ENCODE measurements at regions not wholly inside any gene's neighbourhood (a gene's known extent, or its start where the extent isn't known, plus 50 kb on each side); places are given as distances from the start of the nearest gene placed in this dataset.

DNA sequence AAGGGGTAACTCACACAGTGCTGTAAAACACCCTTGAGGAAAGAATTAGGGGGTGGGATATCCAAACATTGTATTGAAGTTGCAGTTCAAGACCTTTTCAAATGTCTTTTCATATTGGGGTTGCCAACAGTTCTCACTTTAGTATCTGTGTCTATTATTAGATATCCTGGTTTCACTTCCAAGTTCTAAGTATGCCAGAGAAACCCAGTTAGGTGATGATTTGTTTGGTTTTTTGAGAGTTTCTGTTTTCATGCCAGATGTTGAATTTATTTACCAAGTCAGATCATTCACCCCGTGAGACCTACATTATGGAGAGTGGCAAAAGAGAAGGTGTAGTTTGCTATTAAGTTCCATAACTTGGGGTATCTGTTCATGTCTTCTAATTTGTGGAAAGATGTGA lies 64.5 kb downstream of the C9orf152 start:
- DNase-seq (ENCODE audit: low read depth, low spot score), result no peak
- no TSS peak for BruUV-seq (replicated peaks)

DNA sequence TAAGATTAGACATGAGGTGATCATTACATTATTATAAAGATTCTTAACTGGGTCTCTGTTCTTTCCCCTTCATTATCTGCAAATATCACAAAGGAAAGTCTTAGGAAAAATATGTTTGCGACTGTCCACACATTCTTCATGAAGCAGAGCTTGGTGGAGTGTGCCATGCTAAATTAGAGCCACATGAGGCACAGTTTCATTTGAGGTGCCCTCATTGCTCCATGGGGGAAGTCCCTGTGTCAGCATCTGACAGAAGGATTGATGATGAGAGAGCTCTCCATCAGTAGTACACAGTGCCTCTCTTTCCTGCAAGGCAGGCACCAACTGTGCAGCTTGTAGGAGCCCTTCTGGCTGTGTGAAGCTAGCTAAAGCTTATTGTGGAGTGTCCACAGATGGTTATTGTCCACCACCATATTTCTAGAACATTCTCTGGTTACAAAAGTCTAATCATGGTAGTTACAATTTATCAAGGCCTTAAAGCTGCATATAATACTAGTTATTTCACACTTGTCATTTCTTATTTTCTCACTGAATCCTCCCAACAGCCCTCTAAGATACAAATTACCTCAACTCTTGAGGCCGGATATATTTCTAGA lies 63.9 kb downstream of the C9orf152 start:
- no peaks in the 10 kb centered on the region for H3K36me3 ChIP-seq (ENCODE audit: control insufficient read depth in 2 of 2, extremely low read depth in 1 of 2, insufficient read depth in 2 of 2, low read length in 2 of 2)
- H2AFZ ChIP-seq (ENCODE audit: low read depth, low read length), result no peak overlapping the region
- no TSS peak for BruUV-seq (replicated peaks)
- CTCF ChIA-PET, result interaction anchor here (1.0 to 4.4 kb wide), 7 partner anchors 9 to 241 kb away, joined by 4 to 26 read pairs (median 5); no protein-coding TSS in a partner anchor
- dilution Hi-C loops (cut with MboI; ENCODE audit: extremely low pct_ligation_motif_present, low sequenced_read_pairs) (no loop called here), intact Hi-C loops (cut with micrococcal nuclease) (loop anchor here (1.0 kb wide), 1 partner anchor 79 kb away; no protein-coding TSS in a partner anchor)
- H3K4me3 ChIP-seq (replicated peaks in 1 of 3; ENCODE audit: insufficient read depth in 1 of 3, low read depth in 1 of 3, low read length in 3 of 3), result no peak overlapping the region
- H3K27me3 ChIP-seq (ENCODE audit: control insufficient read depth in 2 of 2, insufficient read depth in 2 of 2, low read length in 2 of 2), result no peaks in the 10 kb centered on the region
- H4K20me1 ChIP-seq (replicated peaks; ENCODE audit: control insufficient read depth, extremely low read depth, insufficient read depth, low read length), result peaks cover 10% of the 10 kb centered on the region
- H3K4me2 ChIP-seq (ENCODE audit: insufficient read depth, low read length), result peak overlapping the region; percentile 31
- H3K9me3 ChIP-seq (replicated peaks; ENCODE audit: control insufficient read depth, insufficient read depth, low read length), result no peaks in the 10 kb centered on the region
- no peak overlapping the region for H3K9ac ChIP-seq (replicated peaks; ENCODE audit: extremely low read depth, insufficient read depth, low read length)
- H3K79me2 ChIP-seq (ENCODE audit: control insufficient read depth, insufficient read depth, low read length), result peaks cover 98% of the 10 kb centered on the region
- TF ChIP-seq GATA2 (IDR thresholded peaks at IDR 0.05; ENCODE audit: insufficient read depth, insufficient read length, low read depth, low read length) (no peak), POLR2AphosphoS5 (IDR thresholded peaks at IDR 0.05; ENCODE audit: insufficient read depth, low read depth, low read length) (no peak), POLR2A (IDR thresholded peaks at IDR 0.05; ENCODE audit: low read depth, low read length) (no peak), EZH2 (IDR thresholded peaks at IDR 0.05; ENCODE audit: borderline replicate concordance, low read depth, low read length, severe bottlenecking) (no peak), MYC (IDR thresholded peaks at IDR 0.05; ENCODE audit: low read depth, low read length) (no peak), JUN (IDR thresholded peaks at IDR 0.05; ENCODE audit: borderline replicate concordance, insufficient read depth, insufficient read length, low read depth) (no peak), FOS (IDR thresholded peaks at IDR 0.05; ENCODE audit: borderline replicate concordance, insufficient read depth, low read length) (no peak)
- TF ChIP-seq, protein P1, sequence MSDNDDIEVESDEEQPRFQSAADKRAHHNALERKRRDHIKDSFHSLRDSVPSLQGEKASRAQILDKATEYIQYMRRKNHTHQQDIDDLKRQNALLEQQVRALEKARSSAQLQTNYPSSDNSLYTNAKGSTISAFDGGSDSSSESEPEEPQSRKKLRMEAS (IDR thresholded peaks at IDR 0.05; ENCODE audit: insufficient read depth, insufficient read length), result no peak
- TF ChIP-seq, protein P2, sequence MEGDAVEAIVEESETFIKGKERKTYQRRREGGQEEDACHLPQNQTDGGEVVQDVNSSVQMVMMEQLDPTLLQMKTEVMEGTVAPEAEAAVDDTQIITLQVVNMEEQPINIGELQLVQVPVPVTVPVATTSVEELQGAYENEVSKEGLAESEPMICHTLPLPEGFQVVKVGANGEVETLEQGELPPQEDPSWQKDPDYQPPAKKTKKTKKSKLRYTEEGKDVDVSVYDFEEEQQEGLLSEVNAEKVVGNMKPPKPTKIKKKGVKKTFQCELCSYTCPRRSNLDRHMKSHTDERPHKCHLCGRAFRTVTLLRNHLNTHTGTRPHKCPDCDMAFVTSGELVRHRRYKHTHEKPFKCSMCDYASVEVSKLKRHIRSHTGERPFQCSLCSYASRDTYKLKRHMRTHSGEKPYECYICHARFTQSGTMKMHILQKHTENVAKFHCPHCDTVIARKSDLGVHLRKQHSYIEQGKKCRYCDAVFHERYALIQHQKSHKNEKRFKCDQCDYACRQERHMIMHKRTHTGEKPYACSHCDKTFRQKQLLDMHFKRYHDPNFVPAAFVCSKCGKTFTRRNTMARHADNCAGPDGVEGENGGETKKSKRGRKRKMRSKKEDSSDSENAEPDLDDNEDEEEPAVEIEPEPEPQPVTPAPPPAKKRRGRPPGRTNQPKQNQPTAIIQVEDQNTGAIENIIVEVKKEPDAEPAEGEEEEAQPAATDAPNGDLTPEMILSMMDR (IDR thresholded peaks at IDR 0.05; ENCODE audit: extremely low read depth in 1 of 2, insufficient read depth in 1 of 2, low read depth in 1 of 2, low read length in 2 of 2), result no peak
- no peaks in the 10 kb centered on the region for H3K9me1 ChIP-seq (replicated peaks; ENCODE audit: control insufficient read depth, extremely low read depth, insufficient read depth, low read length)
- peak overlapping the region; percentile 1 for H3K27ac ChIP-seq (ENCODE audit: insufficient read depth, low read depth, low read length)
- H3K4me1 ChIP-seq (ENCODE audit: control insufficient read depth, extremely low read depth, insufficient read depth, low read length), result peaks cover 42% of the 10 kb centered on the region
- DNase-seq (ENCODE audit: low read depth, low spot score) (no peak), FAIRE-seq (peak; percentile 63)
- POLR2A ChIA-PET, result no interaction called here

More for the DNA sequence above, 64.5 kb downstream of the C9orf152 start:
- Histone ChIP-seq H3K9me1 (replicated peaks; ENCODE audit: control insufficient read depth, extremely low read depth, insufficient read depth, low read length) (no peaks in the 10 kb centered on the region), H3K4me3 (replicated peaks in 1 of 3; ENCODE audit: insufficient read depth in 1 of 3, low read depth in 1 of 3, low read length in 3 of 3) (no peak overlapping the region), H3K4me1 (ENCODE audit: control insufficient read depth, extremely low read depth, insufficient read depth, low read length) (peaks cover 42% of the 10 kb centered on the region), H3K79me2 (ENCODE audit: control insufficient read depth, insufficient read depth, low read length) (peaks cover 98% of the 10 kb centered on the region), H4K20me1 (replicated peaks; ENCODE audit: control insufficient read depth, extremely low read depth, insufficient read depth, low read length) (peaks cover 6% of the 10 kb centered on the region), H3K27ac (ENCODE audit: insufficient read depth, low read depth, low read length) (no peak overlapping the region), H2AFZ (ENCODE audit: low read depth, low read length) (no peak overlapping the region), H3K9ac (replicated peaks; ENCODE audit: extremely low read depth, insufficient read depth, low read length) (no peak overlapping the region), H3K4me2 (ENCODE audit: insufficient read depth, low read length) (peak overlapping the region; percentile 31), H3K27me3 (ENCODE audit: control insufficient read depth in 2 of 2, insufficient read depth in 2 of 2, low read length in 2 of 2) (no peaks in the 10 kb centered on the region), H3K9me3 (replicated peaks; ENCODE audit: control insufficient read depth, insufficient read depth, low read length) (no peaks in the 10 kb centered on the region), H3K36me3 (ENCODE audit: control insufficient read depth in 2 of 2, extremely low read depth in 1 of 2, insufficient read depth in 2 of 2, low read length in 2 of 2) (peaks cover 2 to 4% of the 10 kb centered on the region in 2 experiments)
- CTCF ChIA-PET, result interaction anchor here (1.0 to 4.4 kb wide), 9 partner anchors 9 to 240 kb away, joined by 3 to 26 read pairs (median 5); no protein-coding TSS in a partner anchor
- FAIRE-seq, result peak; percentile 31
- dilution Hi-C loops (cut with MboI; ENCODE audit: extremely low pct_ligation_motif_present, low sequenced_read_pairs) (no loop called here), intact Hi-C loops (cut with micrococcal nuclease) (loop anchor here (1.0 kb wide), 1 partner anchor 78 kb away; no protein-coding TSS in a partner anchor)
- TF ChIP-seq FOS (IDR thresholded peaks at IDR 0.05; ENCODE audit: borderline replicate concordance, insufficient read depth, low read length) (no peak), EZH2 (IDR thresholded peaks at IDR 0.05; ENCODE audit: borderline replicate concordance, low read depth, low read length, severe bottlenecking) (no peak), JUN (IDR thresholded peaks at IDR 0.05; ENCODE audit: borderline replicate concordance, insufficient read depth, insufficient read length, low read depth) (no peak), GATA2 (IDR thresholded peaks at IDR 0.05; ENCODE audit: insufficient read depth, insufficient read length, low read depth, low read length) (no peak)
- TF ChIP-seq, protein P1 (IDR thresholded peaks at IDR 0.05; ENCODE audit: insufficient read depth, insufficient read length), result no peak
- POLR2A ChIA-PET, result interaction anchor here (0.7 kb wide), 1 partner anchor 67 kb away, joined by 11 read pairs; no protein-coding TSS in a partner anchor

All from endothelial cell of umbilical vein (primary cell).